ENCODE measurements at regions not wholly inside any gene's neighbourhood (a gene's known extent, or its start where the extent isn't known, plus 50 kb on each side); places are given as distances from the start of the nearest gene placed in this dataset.

- no peak for DNase-seq (ENCODE audit: low spot score)
Observed at GRCh38 chr16:14334366-14335080, 263.4 kb downstream of the MRTFB start.

- DNase-seq (ENCODE audit: low spot score), result no peak
Observed at GRCh38 chr16:14333361-14333760, 262.2 kb downstream of the MRTFB start.

GRCh38 chr16:14331020-14331419 is 259.9 kb downstream of the MRTFB start:
- no peak for DNase-seq (ENCODE audit: low spot score)

- no peak for DNase-seq (ENCODE audit: low spot score)
Observed at GRCh38 chr16:14329727-14330350, 258.7 kb downstream of the MRTFB start.

GRCh38 chr16:14325502-14326401 is 254.6 kb downstream of the MRTFB start:
- no peak for DNase-seq (ENCODE audit: low spot score)

- DNase-seq (ENCODE audit: low spot score), result no peak
Observed at GRCh38 chr16:14324581-14324980, 253.5 kb downstream of the MRTFB start.

GRCh38 chr16:14322186-14322585 is 251.1 kb downstream of the MRTFB start:
- DNase-seq (ENCODE audit: low spot score), result no peak

GRCh38 chr16:14321542-14321941 is 250.4 kb downstream of the MRTFB start:
- DNase-seq (ENCODE audit: low spot score), result no peak

GRCh38 chr16:14320406-14320805 is 249.3 kb downstream of the MRTFB start:
- no peak for DNase-seq (ENCODE audit: low spot score)
